Keratinocyte (primary cell): ENCODE measurements at regions not wholly inside any gene's neighbourhood (a gene's known extent, or its start where the extent isn't known, plus 50 kb on each side); places are given as distances from the start of the nearest gene placed in this dataset.

Experiments
- DNase-seq: peaks from one replicate; pipeline ENCODE4 v3.0.0-alpha.2; 2011; ENCODE audit warnings: low read depth, missing footprints, low spot score
- FAIRE-seq: peaks from 2 replicates; lab custom pipeline; 2011; peaks lifted over from hg19 to GRCh38; lab: Jason Lieb, UNC
- H2AFZ ChIP-seq: 2 replicates; pipeline ENCODE4 v1.6.0; 2012; ENCODE audit warnings: low read length, control low read depth, inconsistent platforms; ENCODE audit not compliant: control insufficient read depth
- H3K27ac ChIP-seq: 2 replicates; pipeline ENCODE4 v1.5.1; 2011; ENCODE audit warnings: low read length; ENCODE audit not compliant: control insufficient read depth, insufficient read depth
- H3K27me3 ChIP-seq: 3 replicates; pipeline ENCODE4 v1.6.0; 2011; ENCODE audit warnings: low read length; ENCODE audit not compliant: control insufficient read depth, insufficient read depth; ENCODE audit errors: extremely low read depth
- H3K36me3 ChIP-seq, 2 experiments: 2 replicates in 1 of 2; 3 replicates in 1 of 2; pipeline ENCODE4 v1.5.1; 2011; ENCODE audit warnings: low read length in 2 of 2, mild to moderate bottlenecking in 1 of 2; ENCODE audit not compliant: control insufficient read depth in 2 of 2, insufficient read depth in 2 of 2; ENCODE audit errors: extremely low read depth in 1 of 2
- H3K4me1 ChIP-seq: 3 replicates; pipeline ENCODE4 v1.5.1; 2011; ENCODE audit warnings: low read length; ENCODE audit not compliant: control insufficient read depth, insufficient read depth; ENCODE audit errors: extremely low read depth
- H3K4me2 ChIP-seq: 3 replicates; pipeline ENCODE4 v1.6.0; 2011; ENCODE audit warnings: low read depth, low read length; ENCODE audit not compliant: control insufficient read depth, insufficient read depth; ENCODE audit errors: extremely low read depth
- H3K4me3 ChIP-seq, 3 experiments: fragments of 200-600 bp in 1 of 3; sonication (generic) in 1 of 3; 2 replicates in 2 of 3; 3 replicates in 1 of 3; pipeline ENCODE4 v1.5.1; 2011 to 2016; ENCODE audit warnings: low read length in 3 of 3, mild to moderate bottlenecking in 3 of 3, control low read depth in 2 of 3, inconsistent platforms in 1 of 3, low read depth in 1 of 3, mixed read lengths in 1 of 3, mixed run types in 1 of 3, moderate library complexity in 1 of 3; ENCODE audit not compliant: control insufficient read depth in 2 of 3, insufficient read depth in 2 of 3; ENCODE audit errors: extremely low read depth in 1 of 3
- H3K79me2 ChIP-seq: 2 replicates; pipeline ENCODE4 v1.6.0; 2012; ENCODE audit warnings: low read length; ENCODE audit not compliant: control insufficient read depth, insufficient read depth
- H3K9ac ChIP-seq: 3 replicates; pipeline ENCODE4 v1.6.0; 2011; ENCODE audit warnings: low read length; ENCODE audit not compliant: control insufficient read depth, insufficient read depth; ENCODE audit errors: extremely low read depth
- H3K9me1 ChIP-seq: 3 replicates; pipeline ENCODE4 v1.6.0; 2011; ENCODE audit warnings: low read length; ENCODE audit not compliant: control insufficient read depth, insufficient read depth; ENCODE audit errors: extremely low read depth
- H3K9me3 ChIP-seq: 2 replicates; pipeline ENCODE4 v1.5.1; 2012; ENCODE audit warnings: low read depth, low read length; ENCODE audit not compliant: control insufficient read depth
- H4K20me1 ChIP-seq: 3 replicates; pipeline ENCODE4 v1.6.0; 2011; ENCODE audit warnings: low read length; ENCODE audit not compliant: control insufficient read depth, insufficient read depth; ENCODE audit errors: extremely low read depth
- CTCF ChIP-seq, 3 experiments: IDR thresholded peaks in 1 of 3; conservative IDR thresholded peaks in 1 of 3; optimal IDR thresholded peaks in 1 of 3; 2 replicates in 2 of 3; 3 replicates in 1 of 3; pipeline versions ENCODE3 to v1.5.1; 2011; ENCODE audit warnings: low read length in 3 of 3, mild to moderate bottlenecking in 3 of 3, moderate library complexity in 2 of 3, control low read depth in 1 of 3, inconsistent platforms in 1 of 3; ENCODE audit not compliant: insufficient read depth in 2 of 3; ENCODE audit errors: extremely low read depth in 1 of 3
- EZH2 ChIP-seq: IDR thresholded peaks from one replicate; pipeline ENCODE4 v1.6.1; 2012; ENCODE audit warnings: inconsistent platforms, mild to moderate bottlenecking, low read length, moderate library complexity
- dilution Hi-C: fragments of 300-500 bp; cut with MboI; formaldehyde crosslinking; loops from one replicate; pipeline ENCODE4 v1.7.0; 2020; ENCODE audit warnings: low sequenced_read_pairs; ENCODE audit not compliant: extremely low pct_ligation_motif_present

- TF ChIP-seq CTCF (optimal IDR thresholded peaks at IDR 0.05 in 1 of 3, IDR thresholded peaks at IDR 0.05 in 1 of 3, conservative IDR thresholded peaks at IDR 0.05 in 1 of 3; ENCODE audit: extremely low read depth in 1 of 3, insufficient read depth in 2 of 3, low read length in 3 of 3), result no peak
- no peak for TF ChIP-seq EZH2
- Histone ChIP-seq H3K79me2 (no peaks in the 10 kb centered on the region), H2AFZ (no peak overlapping the region), H3K4me3 (no peak overlapping the region), H3K36me3 (no peaks in the 10 kb centered on the region), H4K20me1 (no peaks in the 10 kb centered on the region), H3K9me3 (no peaks in the 10 kb centered on the region), H3K4me2 (no peak overlapping the region), H3K9me1 (no peaks in the 10 kb centered on the region), H3K27ac (no peak overlapping the region), H3K9ac (no peak overlapping the region), H3K4me1 (no peaks in the 10 kb centered on the region), H3K27me3 (no peaks in the 10 kb centered on the region)
- FAIRE-seq (no peak), DNase-seq (no peak)
- dilution Hi-C loops, result no loop called here
These were observed 171.1 kb upstream of the NAV2 start for GRCh38 chr11:19541521-19542049.

- Histone ChIP-seq H3K4me3 (no peak overlapping the region), H3K9me3 (no peaks in the 10 kb centered on the region), H3K4me1 (no peaks in the 10 kb centered on the region), H2AFZ (no peak overlapping the region), H3K4me2 (no peak overlapping the region), H3K27ac (no peak overlapping the region), H4K20me1 (no peaks in the 10 kb centered on the region), H3K9ac (no peak overlapping the region), H3K27me3 (no peaks in the 10 kb centered on the region), H3K79me2 (no peaks in the 10 kb centered on the region), H3K36me3 (no peaks in the 10 kb centered on the region), H3K9me1 (no peaks in the 10 kb centered on the region)
- TF ChIP-seq EZH2 (no peak), CTCF (optimal IDR thresholded peaks at IDR 0.05 in 1 of 3, IDR thresholded peaks at IDR 0.05 in 1 of 3, conservative IDR thresholded peaks at IDR 0.05 in 1 of 3; ENCODE audit: extremely low read depth in 1 of 3, insufficient read depth in 2 of 3, low read length in 3 of 3) (no peak)
- dilution Hi-C loops, result no loop called here
- no peak for FAIRE-seq
- DNase-seq, result no peak
These were observed 172.8 kb upstream of the NAV2 start for GRCh38 chr11:19539861-19540260.
